Fibroblast of lung (primary cell): ENCODE measurements at regions not wholly inside any gene's neighbourhood (a gene's known extent, or its start where the extent isn't known, plus 50 kb on each side); places are given as distances from the start of the nearest gene placed in this dataset.

Experiments
- DNase-seq, 2 donors: peaks; one replicate each; pipeline versions ENCODE4 v3.0.0 to v3.0.0-alpha.2; 2010; ENCODE audit warnings: low read depth in 2 of 2
- H2AFZ ChIP-seq: 2 replicates; pipeline ENCODE4 v1.5.1; 2012; ENCODE audit warnings: low read length, control low read depth, inconsistent platforms
- H3K27ac ChIP-seq: 2 replicates; pipeline ENCODE4 v1.5.1; 2011; ENCODE audit warnings: low read length, control low read depth; ENCODE audit not compliant: insufficient read depth
- H3K27me3 ChIP-seq: 2 replicates; pipeline ENCODE4 v1.5.1; 2011; ENCODE audit warnings: mild to moderate bottlenecking, low read length; ENCODE audit not compliant: control insufficient read depth, insufficient read depth
- H3K36me3 ChIP-seq: 2 replicates; pipeline ENCODE4 v1.5.1; 2011; ENCODE audit warnings: low read length; ENCODE audit not compliant: control insufficient read depth, insufficient read depth
- H3K4me1 ChIP-seq: 2 replicates; pipeline ENCODE4 v1.5.1; 2011; ENCODE audit warnings: low read length; ENCODE audit not compliant: control insufficient read depth, insufficient read depth; ENCODE audit errors: extremely low read depth
- H3K4me2 ChIP-seq: 2 replicates; pipeline ENCODE4 v1.5.1; 2011; ENCODE audit warnings: low read length, control low read depth; ENCODE audit not compliant: insufficient read depth; ENCODE audit errors: extremely low read depth
- H3K4me3 ChIP-seq, 4 experiments: fragments of 200-600 bp in 1 of 4; sonication (generic) in 1 of 4; replicated peaks in 1 of 4; 2 replicates each; pipeline ENCODE4 v1.5.1; 2011 to 2016; ENCODE audit warnings: low read length in 4 of 4, low read depth in 3 of 4, mild to moderate bottlenecking in 3 of 4, control low read depth in 2 of 4, inconsistent platforms in 1 of 4, mixed read lengths in 1 of 4; ENCODE audit not compliant: insufficient read depth in 1 of 4; ENCODE audit errors: control extremely low read depth in 1 of 4
- H3K79me2 ChIP-seq: 2 replicates; pipeline ENCODE4 v1.5.1; 2012; ENCODE audit warnings: mild to moderate bottlenecking, low read length, inconsistent platforms; ENCODE audit not compliant: control insufficient read depth, insufficient read depth
- H3K9ac ChIP-seq: 2 replicates; pipeline ENCODE4 v1.5.1; 2011; ENCODE audit warnings: mild to moderate bottlenecking, low read length, control low read depth; ENCODE audit not compliant: insufficient read depth
- H3K9me3 ChIP-seq: 2 replicates; pipeline ENCODE4 v1.5.1; 2012; ENCODE audit warnings: low read depth, low read length; ENCODE audit not compliant: control insufficient read depth, insufficient read depth
- H4K20me1 ChIP-seq: 2 replicates; pipeline ENCODE4 v1.5.1; 2011; ENCODE audit warnings: low read length; ENCODE audit not compliant: control insufficient read depth, insufficient read depth; ENCODE audit errors: extremely low read depth
- CTCF ChIP-seq, 2 donors: IDR thresholded peaks in 1 of 2; conservative IDR thresholded peaks in 1 of 2; 1 replicate in 1 of 2; 2 replicates in 1 of 2; pipeline ENCODE4 v1.5.1; 2011 to 2012; ENCODE audit warnings: low read length in 2 of 2, control low read depth in 1 of 2, inconsistent platforms in 1 of 2, low read depth in 1 of 2, mild to moderate bottlenecking in 1 of 2
- EZH2 ChIP-seq: IDR thresholded peaks from 2 replicates; pipeline ENCODE4 v1.5.1; 2012; ENCODE audit warnings: low read length, control low read depth, mild to moderate bottlenecking; ENCODE audit errors: missing control alignments

- Histone ChIP-seq H2AFZ (no peak overlapping the region), H4K20me1 (no peaks in the 10 kb centered on the region), H3K4me2 (no peak overlapping the region), H3K4me1 (no peaks in the 10 kb centered on the region), H3K9me3 (no peaks in the 10 kb centered on the region), H3K79me2 (no peaks in the 10 kb centered on the region), H3K4me3 (no peak overlapping the region), H3K27ac (no peak overlapping the region), H3K9ac (no peak overlapping the region), H3K36me3 (no peaks in the 10 kb centered on the region), H3K27me3 (no peaks in the 10 kb centered on the region)
- no peak for DNase-seq
- TF ChIP-seq CTCF (conservative IDR thresholded peaks at IDR 0.05 in 1 of 2, IDR thresholded peaks at IDR 0.05 in 1 of 2; ENCODE audit: low read depth in 1 of 2, low read length in 2 of 2) (no peak), EZH2 (no peak)
Observed at GRCh38 chr1:229984992-229985612, 81.9 kb upstream of the GALNT2 start.

- Histone ChIP-seq H3K9ac (no peak overlapping the region), H4K20me1 (no peaks in the 10 kb centered on the region), H3K27ac (no peak overlapping the region), H3K79me2 (no peaks in the 10 kb centered on the region), H3K4me3 (no peak overlapping the region), H2AFZ (no peak overlapping the region), H3K4me2 (no peak overlapping the region), H3K27me3 (no peaks in the 10 kb centered on the region), H3K9me3 (no peaks in the 10 kb centered on the region), H3K4me1 (no peaks in the 10 kb centered on the region), H3K36me3 (no peaks in the 10 kb centered on the region)
- no peak for DNase-seq
- TF ChIP-seq EZH2 (no peak), CTCF (conservative IDR thresholded peaks at IDR 0.05 in 1 of 2, IDR thresholded peaks at IDR 0.05 in 1 of 2; ENCODE audit: low read depth in 1 of 2, low read length in 2 of 2) (no peak)
Observed at GRCh38 chr1:229985613-229986010, 81.4 kb upstream of the GALNT2 start.

GRCh38 chr1:229986737-229987337 lies 80.2 kb upstream of the GALNT2 start:
- H3K27ac ChIP-seq: no peak overlapping the region
- no peak overlapping the region for H2AFZ ChIP-seq
- H3K4me2 ChIP-seq: no peak overlapping the region
- no peak for DNase-seq
- H3K4me1 ChIP-seq: no peaks in the 10 kb centered on the region
- no peaks in the 10 kb centered on the region for H4K20me1 ChIP-seq
- no peaks in the 10 kb centered on the region for H3K9me3 ChIP-seq
- no peak overlapping the region for H3K4me3 ChIP-seq
- no peaks in the 10 kb centered on the region for H3K27me3 ChIP-seq
- H3K79me2 ChIP-seq: no peaks in the 10 kb centered on the region
- H3K36me3 ChIP-seq: no peaks in the 10 kb centered on the region
- no peak overlapping the region for H3K9ac ChIP-seq
- TF ChIP-seq EZH2 (no peak), CTCF (conservative IDR thresholded peaks at IDR 0.05 in 1 of 2, IDR thresholded peaks at IDR 0.05 in 1 of 2; ENCODE audit: low read depth in 1 of 2, low read length in 2 of 2) (no peak)
